Parathyroid adenoma (tissue), 2 donors: ENCODE measurements at regions not wholly inside any gene's neighbourhood (a gene's known extent, or its start where the extent isn't known, plus 50 kb on each side); places are given as distances from the start of the nearest gene placed in this dataset.

Source experiments
- H2AFZ ChIP-seq: fragments of 300-600 bp; sonication (generic); one replicate; pipeline ENCODE4 v1.7.0; 2017; ENCODE audit warnings: antibody characterized with exemption, mild to moderate bottlenecking
- H3K27ac ChIP-seq: fragments of 300-600 bp; sonication (generic); one replicate; pipeline ENCODE4 v1.7.0; 2017
- H3K27me3 ChIP-seq: fragments of 300-600 bp; sonication (generic); one replicate; pipeline ENCODE4 v1.7.0; 2017; ENCODE audit warnings: low read length; ENCODE audit not compliant: control insufficient read depth, insufficient read depth
- H3K36me3 ChIP-seq: fragments of 300-600 bp; sonication (generic); one replicate; pipeline ENCODE4 v1.7.0; 2017; ENCODE audit warnings: low read length; ENCODE audit not compliant: control insufficient read depth, insufficient read depth
- H3K4me1 ChIP-seq: fragments of 300-600 bp; sonication (generic); one replicate; pipeline ENCODE4 v1.7.0; 2017; ENCODE audit warnings: control low read depth
- H3K4me2 ChIP-seq: fragments of 300-600 bp; sonication (generic); one replicate; pipeline ENCODE4 v1.7.0; 2017; ENCODE audit warnings: low read length
- H3K4me3 ChIP-seq: fragments of 300-600 bp; sonication (generic); one replicate; pipeline ENCODE4 v1.7.0; 2017; ENCODE audit warnings: low read depth, low read length
- H3K79me2 ChIP-seq: fragments of 300-600 bp; sonication (generic); one replicate; pipeline ENCODE4 v1.7.0; 2017; ENCODE audit warnings: control low read depth
- H3K9ac ChIP-seq: fragments of 300-600 bp; sonication (generic); one replicate; pipeline ENCODE4 v1.7.0; 2017; ENCODE audit warnings: mild to moderate bottlenecking
- H3K9me3 ChIP-seq: fragments of 300-600 bp; sonication (generic); one replicate; pipeline ENCODE4 v1.7.0; 2017; ENCODE audit warnings: low read length; ENCODE audit not compliant: control insufficient read depth
- CTCF ChIP-seq: fragments of 300-600 bp; sonication (generic); IDR thresholded peaks from one replicate; pipeline ENCODE4 v1.7.0; 2017; ENCODE audit warnings: antibody characterized with exemption, mild to moderate bottlenecking
- donor health status: primary hyperparathyroidism.

GRCh38 chr2:6249557-6249956, 557.4 kb downstream of the SOX11 start:
- no peak for TF ChIP-seq CTCF
- Histone ChIP-seq H3K4me2 (no peak overlapping the region), H3K36me3 (no peaks in the 10 kb centered on the region), H3K9me3 (no peaks in the 10 kb centered on the region), H3K79me2 (no peaks in the 10 kb centered on the region), H3K27ac (no peak overlapping the region), H3K4me1 (no peaks in the 10 kb centered on the region), H2AFZ (no peak overlapping the region), H3K9ac (no peak overlapping the region), H3K27me3 (no peaks in the 10 kb centered on the region), H3K4me3 (no peak overlapping the region)

GRCh38 chr2:6254441-6254840, 562.3 kb downstream of the SOX11 start:
- Histone ChIP-seq H2AFZ (no peak overlapping the region), H3K4me1 (no peaks in the 10 kb centered on the region), H3K79me2 (no peaks in the 10 kb centered on the region), H3K4me3 (no peak overlapping the region), H3K27ac (no peak overlapping the region), H3K36me3 (no peaks in the 10 kb centered on the region), H3K9ac (no peak overlapping the region), H3K4me2 (no peak overlapping the region), H3K9me3 (no peaks in the 10 kb centered on the region), H3K27me3 (no peaks in the 10 kb centered on the region)
- TF ChIP-seq CTCF: no peak

- TF ChIP-seq CTCF: no peak
- Histone ChIP-seq H3K9ac (no peak overlapping the region), H3K36me3 (no peaks in the 10 kb centered on the region), H3K79me2 (no peaks in the 10 kb centered on the region), H3K27me3 (no peaks in the 10 kb centered on the region), H3K9me3 (no peaks in the 10 kb centered on the region), H3K4me2 (no peak overlapping the region), H3K4me1 (no peaks in the 10 kb centered on the region), H3K27ac (no peak overlapping the region), H2AFZ (no peak overlapping the region), H3K4me3 (no peak overlapping the region)
Observed at GRCh38 chr2:6264198-6264597, 572.0 kb downstream of the SOX11 start.

GRCh38 chr2:6281524-6281923, 584.2 kb downstream of the CMPK2 start:
- Histone ChIP-seq H3K4me3 (no peak overlapping the region), H3K27me3 (no peaks in the 10 kb centered on the region), H3K4me2 (no peak overlapping the region), H3K9me3 (no peaks in the 10 kb centered on the region), H3K4me1 (no peaks in the 10 kb centered on the region), H3K36me3 (no peaks in the 10 kb centered on the region), H2AFZ (no peak overlapping the region), H3K9ac (no peak overlapping the region), H3K79me2 (no peaks in the 10 kb centered on the region), H3K27ac (no peak overlapping the region)
- no peak for TF ChIP-seq CTCF

DNA sequence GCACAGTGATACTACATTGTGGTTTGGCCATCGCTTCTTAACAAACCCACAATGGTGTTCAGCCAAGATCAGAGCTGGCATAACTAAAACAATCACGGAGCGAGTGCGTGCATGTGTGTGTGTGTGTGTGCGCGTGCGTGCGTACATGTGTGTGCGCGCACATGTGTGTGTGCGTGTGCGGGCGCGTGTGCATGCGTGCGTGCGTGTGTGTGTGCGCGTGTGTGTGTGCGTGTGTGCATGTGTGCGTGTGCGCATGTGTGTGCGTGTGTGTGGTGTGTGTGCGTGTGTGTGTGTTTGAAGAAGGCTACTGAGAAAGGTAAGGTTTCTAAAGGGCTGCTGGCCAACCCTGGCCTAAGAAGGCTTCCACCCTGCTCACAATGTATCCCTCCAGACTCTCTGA, 582.4 kb downstream of the CMPK2 start:
- no peaks in the 10 kb centered on the region for H3K79me2 ChIP-seq
- no peak for TF ChIP-seq CTCF
- H3K4me1 ChIP-seq: no peaks in the 10 kb centered on the region
- H3K9me3 ChIP-seq: no peaks in the 10 kb centered on the region
- no peaks in the 10 kb centered on the region for H3K36me3 ChIP-seq
- H2AFZ ChIP-seq: no peak overlapping the region
- H3K4me2 ChIP-seq: no peak overlapping the region
- no peak overlapping the region for H3K9ac ChIP-seq
- no peak overlapping the region for H3K4me3 ChIP-seq
- no peaks in the 10 kb centered on the region for H3K27me3 ChIP-seq
- H3K27ac ChIP-seq: no peak overlapping the region
